HG02571 (cell line): ENCODE measurements at regions not wholly inside any gene's neighbourhood (a gene's known extent, or its start where the extent isn't known, plus 50 kb on each side); places are given as distances from the start of the nearest gene placed in this dataset.

Experiments
- ATAC-seq: cut with Tn5 transposase; IDR thresholded peaks from one replicate; pipeline ENCODE4 v1.9.1; 2021; ENCODE audit warnings: mild to moderate bottlenecking, moderate library complexity; ENCODE audit not compliant: unreplicated experiment

DNA sequence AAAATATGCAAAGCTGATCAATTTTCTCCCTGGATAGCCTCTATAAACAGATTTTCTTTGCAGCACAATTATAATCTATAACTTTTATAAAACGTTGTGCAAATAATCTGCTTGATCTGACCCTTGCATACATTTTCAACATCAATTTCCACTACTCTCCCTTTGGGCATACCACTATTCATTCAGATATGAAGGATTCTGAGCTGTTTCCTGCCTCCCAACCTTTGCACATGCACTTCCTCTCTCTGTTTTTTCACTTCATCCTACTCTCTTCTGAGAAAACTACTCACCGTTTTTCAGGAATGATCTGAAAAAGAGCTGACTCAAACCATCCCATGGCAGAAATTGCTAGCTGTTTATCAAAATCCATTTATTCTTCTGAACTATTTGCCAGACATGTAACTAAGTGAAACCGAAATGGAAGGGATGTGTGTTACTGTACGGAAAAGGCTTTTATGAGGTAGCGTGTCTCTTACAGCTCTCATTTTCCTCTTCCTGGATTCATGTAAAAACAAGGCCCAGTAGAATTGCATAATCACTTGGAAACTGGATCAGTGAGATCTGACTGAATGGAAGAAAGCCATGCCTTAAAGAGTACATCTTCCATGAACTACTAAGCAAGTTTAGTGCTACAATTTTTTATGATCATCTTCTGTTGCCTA is 1447.3 kb upstream of the MIR17HG start:
- no peak for ATAC-seq

DNA sequence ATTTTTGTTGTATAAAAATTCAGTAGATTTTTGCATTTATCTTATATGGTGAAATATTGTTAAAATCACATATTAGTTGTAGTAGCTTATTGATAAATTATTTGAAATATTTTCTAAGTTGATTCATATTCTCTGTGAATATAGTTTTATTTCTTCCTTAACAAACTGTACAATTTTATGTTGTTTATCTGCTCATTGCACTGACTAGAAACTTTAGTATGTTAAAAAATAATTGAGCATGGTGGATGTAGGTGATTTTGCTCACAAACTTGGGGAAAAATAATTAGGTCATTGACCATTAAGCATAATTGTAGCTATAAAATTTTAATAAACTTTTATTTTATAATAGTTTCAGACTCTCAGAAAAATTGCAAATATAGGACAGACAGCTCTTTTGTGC is 1445.3 kb upstream of the MIR17HG start:
- ATAC-seq, result no peak

DNA sequence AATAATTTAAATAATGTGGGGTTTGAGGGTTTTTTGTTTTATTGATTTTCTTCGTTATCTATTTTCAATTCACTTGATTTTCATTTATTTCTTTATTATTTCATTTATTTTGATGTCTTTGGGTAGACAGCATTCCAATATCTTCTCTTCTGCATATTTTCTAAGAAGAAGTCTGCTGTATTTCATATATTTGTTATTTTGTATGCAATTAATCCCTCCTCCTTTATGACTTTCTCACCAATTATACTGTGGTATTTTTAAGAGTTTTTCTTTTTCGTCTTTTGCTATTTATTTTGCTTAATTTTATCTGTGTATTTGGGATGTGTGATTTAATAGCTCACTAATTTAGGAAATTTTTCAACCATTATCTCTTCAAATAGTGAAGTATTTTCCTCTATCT is 1444.4 kb upstream of the MIR17HG start:
- no peak for ATAC-seq

DNA sequence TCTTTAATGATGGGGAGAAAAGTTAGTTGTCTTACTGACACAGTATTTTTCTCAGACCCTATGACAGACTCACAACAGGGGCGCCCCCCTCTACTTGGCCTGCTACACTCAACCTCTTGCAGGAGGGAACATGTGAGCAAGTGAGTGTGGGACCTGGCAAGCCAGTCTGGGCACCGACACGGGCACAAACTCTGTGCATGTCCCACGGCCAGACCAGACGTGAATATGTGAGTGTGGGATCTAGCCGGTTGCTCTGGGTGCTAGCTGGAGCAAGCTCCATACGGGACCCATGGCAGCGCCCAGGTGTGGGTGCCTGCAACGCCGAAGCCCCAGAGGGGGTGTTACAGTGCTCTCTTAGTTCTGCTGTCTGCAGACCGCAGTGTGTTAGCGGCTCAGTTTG is 1437.3 kb upstream of the MIR17HG start:
- ATAC-seq, result no peak

DNA sequence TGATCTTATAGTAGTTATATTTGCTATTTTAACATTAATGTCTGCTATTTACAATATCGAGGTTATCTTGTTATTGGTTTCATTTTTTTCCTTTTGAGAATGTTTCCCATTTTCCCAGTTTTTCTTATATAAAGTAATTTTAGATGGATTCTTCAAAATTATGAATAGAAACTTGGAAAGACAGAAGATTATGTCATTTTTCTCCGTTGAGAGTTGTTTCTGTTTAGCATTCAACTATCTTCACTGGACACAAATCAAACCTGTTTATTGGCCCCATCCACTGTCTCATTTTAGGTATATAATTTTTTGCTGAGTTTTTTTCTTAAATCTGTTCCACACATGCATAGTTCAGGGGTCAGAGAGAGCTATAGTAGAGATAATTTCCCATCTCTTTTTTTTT is 1430.9 kb upstream of the MIR17HG start:
- no peak for ATAC-seq

DNA sequence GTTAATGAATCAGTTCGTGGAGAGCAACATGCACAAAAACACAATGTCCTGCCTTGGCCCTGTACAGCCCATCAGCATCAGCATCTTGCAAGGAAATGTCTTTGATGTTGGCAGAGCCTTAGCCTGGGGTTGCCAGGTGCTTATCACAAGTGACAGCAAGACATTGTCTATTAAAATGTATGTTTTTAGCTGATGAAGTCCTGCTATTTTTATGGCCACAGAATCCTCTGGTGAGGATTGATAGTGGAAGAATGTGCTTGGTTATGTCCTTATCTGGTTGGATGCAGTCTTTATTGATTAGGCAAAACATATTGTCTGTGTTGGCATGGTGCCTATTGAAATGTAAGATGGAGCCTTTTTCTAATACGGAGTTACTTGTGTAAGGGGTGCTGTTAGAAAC is 1427.0 kb upstream of the MIR17HG start:
- no peak for ATAC-seq

DNA sequence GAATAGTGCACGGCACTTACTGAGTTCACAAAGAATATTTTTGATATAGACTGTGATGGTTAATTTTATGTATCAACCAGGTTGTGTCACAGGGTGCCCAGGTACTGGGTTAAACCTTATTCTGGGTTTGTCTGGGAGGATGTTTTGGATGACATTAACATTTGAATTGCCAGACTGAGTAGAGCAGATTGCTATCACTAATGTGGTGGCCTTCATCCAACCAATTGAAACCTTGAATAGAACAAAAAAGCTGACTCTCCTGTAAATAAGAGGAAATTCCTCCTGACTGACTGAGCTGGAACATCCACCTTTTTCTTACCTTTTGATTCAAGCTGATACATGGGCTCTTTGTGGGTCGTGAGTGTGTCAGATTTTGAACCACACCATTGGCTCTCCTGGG is 1424.4 kb upstream of the MIR17HG start:
- no peak for ATAC-seq

DNA sequence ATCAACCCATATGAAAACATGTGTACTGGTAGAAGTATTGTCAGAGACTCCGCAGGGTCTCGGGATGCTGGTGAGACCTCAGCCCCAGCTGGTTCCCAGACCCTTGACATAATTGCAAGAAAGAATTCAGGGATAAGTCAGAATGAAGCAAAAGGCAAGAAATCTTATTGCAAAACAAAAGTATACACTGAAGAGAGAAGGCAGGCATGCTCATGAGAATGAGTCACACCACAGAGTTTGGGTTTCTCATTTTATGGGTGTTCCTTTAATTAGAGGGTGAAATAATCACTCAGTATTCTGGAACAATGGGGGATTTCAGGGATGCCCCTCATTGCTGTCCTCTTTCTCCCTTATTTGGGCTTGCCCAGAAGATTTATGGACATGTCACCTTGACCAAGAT is 1423.8 kb upstream of the MIR17HG start:
- ATAC-seq, result no peak

DNA sequence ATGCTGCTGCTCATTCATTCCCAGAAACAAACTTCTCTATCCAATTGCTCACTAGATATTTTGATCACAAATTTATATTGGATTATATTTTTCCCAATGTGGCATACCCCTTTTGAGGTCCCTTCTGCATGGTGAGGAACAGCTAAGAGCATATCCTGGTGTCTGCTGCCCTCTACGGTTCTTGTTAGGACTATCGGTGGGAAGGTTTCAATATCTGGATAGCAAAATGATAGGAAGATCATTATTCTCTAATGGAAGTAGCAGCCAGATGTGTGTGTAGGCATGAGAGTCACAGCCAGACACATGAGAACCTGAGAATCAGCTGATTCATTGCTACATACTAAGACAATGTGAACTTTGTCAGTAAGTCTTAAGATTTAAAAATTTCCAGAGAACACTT is 1422.4 kb upstream of the MIR17HG start:
- ATAC-seq, result no peak

DNA sequence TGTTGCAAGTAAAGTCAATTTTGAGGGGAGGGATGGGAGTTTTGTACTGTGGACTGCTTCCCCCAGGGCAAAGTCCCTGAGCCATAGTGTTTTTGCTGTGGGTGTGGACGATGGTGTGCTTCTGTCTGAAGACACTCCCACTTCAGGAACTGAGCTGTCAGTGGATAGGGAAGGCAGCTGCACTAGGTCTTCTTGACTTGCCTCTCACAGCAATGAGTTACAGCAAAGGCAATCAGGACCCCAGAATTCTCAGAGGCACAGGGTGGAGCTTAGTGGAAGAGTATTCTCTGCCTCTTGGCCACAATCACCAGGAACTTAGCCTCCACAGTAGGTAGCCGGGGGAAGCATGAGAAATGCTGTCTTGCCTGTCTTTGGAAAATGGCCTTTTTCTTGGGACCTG is 1416.6 kb upstream of the MIR17HG start:
- ATAC-seq, result no peak

DNA sequence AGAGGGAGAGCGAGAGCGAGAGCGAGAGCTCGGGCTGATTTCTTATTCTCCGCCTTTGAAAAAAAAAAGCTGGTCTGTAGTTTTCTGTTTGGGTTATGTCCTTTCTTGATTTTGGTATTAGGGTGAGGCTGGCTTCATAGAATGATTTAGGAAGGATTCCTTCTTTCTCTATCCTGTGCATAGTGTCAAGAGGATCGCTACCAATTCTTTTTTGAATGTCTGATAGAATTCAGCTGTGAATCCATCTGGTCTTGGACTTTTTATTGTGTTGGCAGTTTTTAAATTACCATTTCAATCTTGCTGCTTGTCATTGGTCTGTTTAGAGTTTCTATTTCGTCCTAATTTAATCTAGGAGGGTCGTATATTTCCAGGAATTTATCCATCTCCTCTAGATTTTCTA is 1414.6 kb upstream of the MIR17HG start:
- ATAC-seq, result no peak

DNA sequence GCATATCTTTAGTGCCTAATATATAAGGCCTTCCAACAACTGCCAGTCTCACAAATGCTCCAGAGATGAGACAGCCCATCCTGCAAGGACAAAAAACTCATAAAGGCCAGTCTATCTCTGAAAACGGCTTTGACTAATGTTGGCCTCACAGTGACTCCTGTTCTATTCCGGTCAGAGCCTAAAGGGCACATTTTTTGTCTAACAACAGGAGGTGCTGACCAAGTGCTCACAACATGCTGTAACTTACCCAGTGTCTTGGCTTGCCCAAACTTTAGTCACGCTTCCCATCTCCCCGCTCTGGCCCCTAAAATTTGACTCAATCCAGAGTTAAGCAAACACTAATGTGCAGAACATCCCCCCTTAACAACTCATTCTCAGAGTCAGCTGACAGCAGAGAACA is 1411.2 kb upstream of the MIR17HG start:
- ATAC-seq, result no peak

DNA sequence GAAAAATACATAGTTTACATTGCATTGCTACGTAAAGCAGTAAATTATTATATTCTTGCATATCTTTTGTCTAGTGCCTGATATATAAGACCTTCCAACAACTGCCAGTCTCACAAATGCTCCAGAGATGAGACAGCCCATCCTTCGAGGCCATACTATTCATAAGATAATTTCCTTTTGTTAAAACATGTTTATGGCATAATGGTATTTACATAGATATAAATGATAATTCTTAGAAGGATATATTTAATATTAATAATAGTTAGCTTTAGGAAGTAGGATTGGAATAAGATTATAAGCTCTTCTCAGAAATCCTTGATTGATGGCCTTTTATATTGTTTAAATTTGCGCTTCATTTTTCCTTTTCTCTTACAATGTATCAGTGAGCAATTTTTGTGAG is 1410.1 kb upstream of the MIR17HG start:
- ATAC-seq, result no peak

DNA sequence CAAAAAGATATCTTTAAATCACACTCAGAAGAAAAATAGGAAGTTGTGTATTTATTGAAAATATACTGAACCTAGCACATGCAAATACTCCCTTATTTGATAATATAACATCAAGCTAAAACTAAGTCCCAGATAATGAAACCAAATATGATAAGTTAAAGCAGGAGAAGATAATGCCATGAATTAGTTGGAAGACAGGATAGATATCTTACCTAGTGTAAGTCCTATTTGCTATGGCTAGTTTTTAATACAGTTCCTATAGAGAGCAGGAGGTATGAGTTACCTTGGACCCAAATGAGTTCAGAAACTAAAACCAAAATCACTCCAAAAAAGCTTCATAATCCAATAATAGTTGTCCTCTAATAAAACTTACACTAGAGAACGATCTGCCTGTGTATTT is 1407.1 kb upstream of the MIR17HG start:
- ATAC-seq, result no peak

DNA sequence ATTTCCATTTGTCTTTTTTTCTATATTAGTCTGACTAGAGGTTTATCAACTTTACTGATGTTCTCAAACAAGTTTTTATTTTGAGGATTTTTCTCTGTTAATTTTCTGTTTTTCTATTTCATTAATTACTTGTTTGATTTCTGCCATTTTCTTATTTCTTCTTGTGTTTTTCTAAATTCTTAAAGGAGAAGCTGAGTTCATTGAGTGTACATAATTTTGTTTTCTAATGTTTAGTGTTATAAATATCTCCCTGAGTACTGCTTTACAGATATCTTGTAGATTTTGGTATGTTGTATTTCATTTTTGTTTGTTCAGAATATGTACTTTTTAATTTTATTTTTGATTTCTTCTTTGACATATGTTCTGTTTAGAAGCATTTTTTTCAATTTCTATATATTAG is 1404.3 kb upstream of the MIR17HG start:
- ATAC-seq, result no peak

DNA sequence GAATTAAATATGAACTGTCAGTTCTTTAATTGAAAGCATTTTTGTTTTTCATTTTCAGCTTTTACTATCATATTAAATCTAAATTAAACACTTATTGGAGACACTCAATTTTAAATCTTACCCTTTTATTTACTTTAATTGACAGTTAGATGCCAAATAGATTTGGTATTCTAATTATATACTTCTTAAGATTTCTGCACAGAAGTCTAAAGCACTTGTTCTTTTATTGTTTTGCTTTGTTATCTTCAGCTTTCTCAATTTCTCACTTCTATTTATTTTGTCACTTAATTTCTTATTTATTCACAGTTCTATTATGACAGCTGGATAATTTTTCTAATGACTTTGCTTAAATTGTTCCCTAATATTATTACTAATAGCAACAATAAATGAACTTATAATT is 1397.3 kb upstream of the MIR17HG start:
- no peak for ATAC-seq

DNA sequence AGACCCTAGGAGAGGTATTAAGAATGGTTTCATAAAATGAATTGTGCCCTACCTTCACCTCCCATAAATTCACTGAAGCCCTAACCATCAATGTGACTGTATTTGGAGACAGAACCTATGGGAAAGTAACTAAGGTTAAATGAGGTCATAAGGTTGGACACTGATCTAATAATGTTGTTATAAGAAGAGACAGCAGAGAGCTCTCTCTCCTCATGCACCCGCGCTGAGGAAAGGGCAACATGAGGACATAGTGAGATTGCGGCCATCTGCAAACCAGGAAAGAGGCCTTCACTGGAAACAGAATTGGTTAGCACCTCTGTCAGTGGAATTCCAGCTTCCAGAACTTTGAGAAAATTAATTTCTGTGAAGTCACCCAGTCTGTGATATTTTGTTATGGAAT is 1396.1 kb upstream of the MIR17HG start:
- no peak for ATAC-seq

DNA sequence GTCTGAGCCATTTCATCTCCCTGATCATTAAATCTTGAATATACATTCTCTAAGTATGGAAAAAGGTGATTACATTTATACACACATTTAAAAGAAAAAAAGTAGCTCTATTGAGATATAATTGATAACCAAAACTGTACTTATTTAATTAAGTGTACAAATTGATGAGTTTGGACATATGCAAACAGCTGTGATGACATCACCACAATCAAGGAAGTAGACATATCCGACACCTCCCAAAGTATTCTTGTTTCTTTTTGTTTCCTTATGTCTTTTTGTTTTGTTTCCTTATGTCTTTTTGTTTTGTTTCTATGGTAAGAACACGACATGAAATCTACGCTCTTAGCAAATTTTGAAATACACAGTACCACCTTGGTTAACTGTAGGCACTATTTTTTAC is 1393.9 kb upstream of the MIR17HG start:
- no peak for ATAC-seq

DNA sequence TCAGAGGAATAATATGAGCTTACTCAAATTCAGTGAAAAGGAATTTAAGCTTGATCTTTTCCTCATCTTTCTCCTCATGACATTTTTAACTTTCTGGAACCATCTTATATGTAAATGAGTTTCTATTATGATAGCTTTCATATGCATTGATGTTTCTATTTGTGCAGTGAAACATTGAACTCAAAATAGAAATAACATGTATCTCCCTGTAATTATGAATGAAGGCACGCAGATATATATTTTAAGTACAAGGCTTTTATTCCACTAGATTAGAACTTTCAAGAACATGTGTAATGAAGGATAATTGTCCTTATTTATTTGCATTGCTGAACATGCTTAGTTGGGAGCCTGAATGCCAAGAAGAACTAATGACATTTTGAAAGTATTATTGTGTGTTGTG is 1391.7 kb upstream of the MIR17HG start:
- no peak for ATAC-seq

DNA sequence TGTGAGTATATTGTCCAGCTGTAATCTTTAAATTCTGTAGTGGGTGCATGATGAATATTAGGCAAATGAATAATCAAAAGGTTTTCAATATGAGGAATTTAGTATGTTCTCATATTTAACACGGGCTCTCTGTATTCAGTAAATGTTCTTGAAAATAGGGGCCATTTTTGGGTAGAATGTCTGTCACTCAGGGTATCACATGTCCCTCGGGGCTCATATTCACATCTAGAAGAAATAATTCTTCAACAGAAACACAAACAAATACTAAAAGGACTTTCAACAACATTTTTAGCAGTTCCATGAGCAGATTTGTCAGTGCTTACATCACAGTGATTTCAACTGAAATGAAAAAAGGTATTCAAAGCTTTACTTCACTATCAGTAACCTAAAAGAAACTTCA is 1388.4 kb upstream of the MIR17HG start:
- ATAC-seq, result no peak

DNA sequence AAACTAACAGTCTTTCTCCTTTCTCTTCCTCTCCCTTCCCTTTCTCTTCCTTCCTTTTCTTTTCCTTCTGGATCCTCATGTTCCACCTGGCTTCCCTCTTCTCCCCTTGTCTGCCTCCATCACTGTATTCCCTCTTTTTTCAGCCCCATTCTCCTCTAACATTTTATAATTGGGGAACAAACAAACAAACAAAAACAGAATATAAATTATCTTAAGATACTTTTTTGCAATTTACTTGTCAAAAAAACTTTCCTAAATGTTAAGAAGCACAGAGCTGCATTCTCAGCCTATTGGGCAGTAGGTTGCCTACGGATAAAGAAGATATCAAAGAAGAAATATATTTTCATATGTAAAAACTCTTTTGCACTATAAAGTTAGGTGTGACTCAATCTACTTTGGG is 1382.2 kb upstream of the MIR17HG start:
- no peak for ATAC-seq

DNA sequence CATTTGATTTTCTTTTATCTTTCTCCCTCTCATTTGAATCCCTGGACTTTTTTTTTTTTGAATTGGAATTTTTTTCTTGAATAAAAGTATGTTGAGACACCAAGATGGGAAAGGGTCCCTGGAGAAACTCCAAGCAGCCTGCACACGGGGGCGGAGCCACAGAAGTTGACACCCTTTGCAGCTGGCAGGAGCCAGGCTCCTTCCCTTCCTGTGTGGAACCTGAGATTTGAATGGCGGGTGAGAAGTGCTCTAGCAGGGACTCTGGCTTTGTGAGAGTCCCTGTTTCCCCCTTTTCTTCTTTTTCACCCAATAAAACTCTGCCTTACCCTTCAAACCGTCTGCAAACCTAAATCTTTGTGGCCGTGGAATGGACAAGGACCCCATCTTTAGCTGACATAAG is 1381.0 kb upstream of the MIR17HG start:
- ATAC-seq, result no peak

DNA sequence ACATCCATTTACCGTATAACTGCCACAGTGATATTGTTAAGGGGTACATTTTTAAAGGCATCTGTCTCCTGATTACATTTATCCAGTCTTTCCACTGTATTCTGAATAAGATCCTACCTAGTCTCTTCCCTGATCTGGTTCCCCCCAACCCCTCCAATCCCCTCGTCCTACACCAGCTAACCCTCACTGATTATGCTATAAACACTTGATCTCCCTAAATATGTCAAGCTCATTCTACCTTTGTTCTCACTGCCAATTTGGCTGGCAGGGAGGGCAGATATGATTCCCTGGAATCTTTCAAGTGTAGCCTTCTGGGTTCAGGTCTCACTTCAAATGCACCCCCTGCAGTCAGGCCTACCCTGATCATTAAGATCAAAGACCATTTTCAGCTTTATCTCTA is 1379.8 kb upstream of the MIR17HG start:
- no peak for ATAC-seq

DNA sequence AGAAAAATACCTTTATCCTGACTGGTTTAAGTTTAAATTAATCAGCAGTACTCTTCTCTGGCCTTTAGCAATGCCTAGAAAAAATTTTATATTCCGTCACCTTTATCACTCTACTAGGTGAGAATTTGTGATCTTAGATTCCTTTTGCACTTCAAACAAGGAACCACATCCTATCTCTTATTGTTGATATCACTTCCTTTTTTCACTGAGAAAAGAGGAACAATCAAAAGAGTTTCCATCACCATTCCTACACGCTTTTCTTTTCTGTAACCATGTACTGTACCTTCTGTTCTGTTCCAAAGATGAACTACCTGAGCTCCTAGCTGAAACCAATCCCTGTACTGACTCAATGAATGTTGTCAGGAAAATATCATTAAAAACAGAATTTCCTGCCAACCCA is 1379.0 kb upstream of the MIR17HG start:
- no peak for ATAC-seq
